GM19397 (cell line): ENCODE measurements at regions not wholly inside any gene's neighbourhood (a gene's known extent, or its start where the extent isn't known, plus 50 kb on each side); places are given as distances from the start of the nearest gene placed in this dataset.

Experiments used
- ATAC-seq: cut with Tn5 transposase; IDR thresholded peaks from one replicate; pipeline ENCODE4 v1.9.1; 2021; ENCODE audit warnings: mild to moderate bottlenecking, moderate library complexity; ENCODE audit not compliant: unreplicated experiment

DNA sequence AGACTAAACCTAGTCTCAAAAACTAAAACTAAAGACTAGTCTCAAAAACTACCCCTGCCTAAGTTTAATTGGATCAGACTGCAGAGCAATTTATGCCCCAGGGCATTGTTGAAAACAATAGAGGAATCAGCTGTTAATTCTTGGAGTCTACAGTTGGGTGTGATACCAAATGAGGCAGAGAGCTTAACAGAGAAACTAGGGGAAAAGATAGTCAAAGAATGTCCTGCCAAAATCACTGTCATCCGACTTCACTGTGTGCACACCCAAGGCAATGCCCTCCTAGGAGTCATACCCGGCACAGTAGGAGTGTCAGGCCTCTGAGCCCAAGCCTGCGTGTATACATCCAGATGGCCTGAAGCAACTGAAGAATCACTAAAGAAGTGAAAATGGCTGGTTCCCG is 90.5 kb upstream of the TOMM7 start:
- ATAC-seq, result no peak

DNA sequence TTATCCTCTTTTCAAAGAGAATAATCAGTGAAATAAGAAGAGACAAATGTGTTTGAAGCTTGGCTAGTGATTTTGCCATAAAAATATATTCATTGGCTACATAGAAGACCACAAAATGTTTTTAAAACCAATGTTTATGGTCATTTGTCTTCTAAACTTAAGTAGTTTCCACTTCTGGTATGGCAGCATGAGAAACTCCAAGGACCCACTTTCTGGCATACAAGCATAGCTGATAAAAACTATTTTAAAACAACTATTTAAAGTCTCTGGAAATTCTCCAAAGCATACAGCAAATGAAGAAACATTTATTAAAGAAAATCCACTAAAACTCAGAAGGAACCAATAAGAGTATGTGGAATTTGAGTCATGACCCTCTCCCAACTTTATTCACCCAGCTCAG is 89.2 kb upstream of the TOMM7 start:
- ATAC-seq, result no peak

DNA sequence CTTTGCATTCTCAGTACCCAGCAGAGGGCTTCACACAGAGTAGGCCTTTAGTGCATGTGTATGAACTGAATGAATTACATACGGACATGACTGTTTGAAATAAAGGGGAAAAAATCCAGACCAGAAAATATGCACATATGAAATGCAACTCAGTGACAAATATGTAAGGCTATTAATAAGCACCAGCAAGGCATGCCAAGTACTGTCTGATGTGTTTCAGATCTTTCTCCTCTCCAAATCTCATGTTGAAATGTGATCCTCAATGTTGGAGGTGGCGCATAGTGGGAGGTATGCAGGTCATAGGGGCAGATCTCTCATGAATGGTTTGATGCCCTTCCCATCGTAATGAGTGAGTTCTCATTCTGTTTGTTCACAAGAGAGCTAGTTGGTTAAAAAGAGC is 87.3 kb upstream of the TOMM7 start:
- ATAC-seq, result no peak

DNA sequence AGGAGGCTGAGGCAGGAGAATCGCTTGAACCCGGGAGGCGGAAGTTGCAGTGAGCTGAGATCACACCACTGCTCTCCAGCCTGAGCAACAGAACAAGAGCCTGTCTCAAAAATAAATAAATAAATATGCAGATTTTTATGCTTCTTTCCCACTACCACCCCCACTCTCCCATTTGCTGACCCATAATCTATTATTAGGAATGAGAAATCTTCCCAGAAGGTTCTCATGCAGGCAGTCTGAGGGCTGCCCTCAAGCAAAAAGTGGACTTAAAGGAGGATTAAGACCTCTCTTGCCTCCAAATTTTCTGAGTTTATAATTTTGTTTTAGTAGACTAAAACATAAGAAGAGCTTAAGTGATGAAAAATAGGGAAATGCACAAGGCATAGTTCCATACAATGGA is 85.2 kb upstream of the TOMM7 start:
- ATAC-seq, result no peak

DNA sequence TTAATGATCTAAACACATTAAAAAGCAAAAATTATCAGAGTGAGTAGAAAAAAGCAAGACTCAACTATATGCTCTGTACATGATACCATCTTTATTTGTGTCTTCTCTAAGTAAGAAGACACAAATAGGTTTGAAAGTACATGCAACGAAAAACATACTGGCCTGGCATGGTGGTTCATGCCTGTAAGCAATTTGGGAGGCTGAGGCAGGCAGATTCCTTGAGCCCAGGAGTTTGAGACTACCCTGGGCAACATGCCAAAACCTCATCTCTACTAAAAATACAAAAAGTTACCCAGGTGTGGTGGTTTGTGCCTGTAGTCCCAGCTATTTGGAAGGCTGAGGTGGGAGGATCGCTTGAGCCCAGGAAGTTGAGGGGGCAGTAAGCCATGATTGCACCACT is 78.1 kb upstream of the TOMM7 start:
- no peak for ATAC-seq

DNA sequence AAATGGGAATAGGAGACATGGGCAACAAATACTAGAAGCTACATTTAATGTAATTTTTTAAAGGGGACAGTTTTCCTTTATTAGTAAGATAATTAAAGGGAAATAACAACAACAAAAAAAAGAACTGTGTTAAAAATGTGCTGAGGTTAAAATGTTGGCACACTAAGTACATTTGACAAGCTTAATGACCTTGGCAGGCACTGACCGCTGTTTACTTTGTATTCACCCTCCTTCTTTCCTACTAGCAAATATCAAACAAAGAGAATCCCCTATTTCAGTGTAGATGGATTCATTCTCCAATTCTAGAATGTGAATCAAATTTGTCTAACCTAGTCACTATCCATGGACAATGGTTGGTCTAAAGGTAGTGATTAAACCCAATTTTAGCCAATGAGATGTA is 77.5 kb upstream of the TOMM7 start:
- no peak for ATAC-seq

- ATAC-seq, result no peak
These were observed 74.3 kb upstream of the TOMM7 start for GRCh38 chr7:22896917-22897316.

GRCh38 chr7:22895828-22896165 is 73.1 kb upstream of the TOMM7 start:
- ATAC-seq, result no peak

GRCh38 chr7:22895140-22895827 is 72.6 kb upstream of the TOMM7 start:
- no peak for ATAC-seq

DNA sequence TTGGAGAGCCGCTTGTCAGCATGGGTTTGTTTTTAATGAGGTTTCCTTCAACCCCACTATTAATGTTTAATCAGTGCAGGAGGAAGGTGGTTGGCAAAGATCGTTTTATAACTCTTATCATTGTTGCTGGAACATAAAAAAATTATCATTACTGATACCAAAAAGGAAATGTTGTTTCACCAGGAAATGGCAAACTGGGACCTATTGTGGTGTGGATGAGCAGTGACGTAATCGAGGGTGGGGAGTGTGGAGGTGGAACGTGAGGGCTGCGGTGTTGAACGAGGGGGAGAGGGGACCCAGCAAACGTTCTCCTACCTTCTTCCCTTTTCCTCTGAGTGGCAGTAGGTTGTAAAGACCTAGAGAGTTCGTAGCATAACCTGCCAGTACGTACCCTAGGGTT is 71.9 kb upstream of the TOMM7 start:
- ATAC-seq, result no peak

- no peak for ATAC-seq
These were observed 68.1 kb upstream of the TOMM7 start for GRCh38 chr7:22890773-22891172.

GRCh38 chr7:22885797-22886261 is 63.2 kb upstream of the TOMM7 start:
- ATAC-seq, result peak; percentile 83

GRCh38 chr7:22884911-22885788 is 62.5 kb upstream of the TOMM7 start:
- peak; percentile 46 for ATAC-seq

- ATAC-seq, result no peak
These were observed 59.5 kb upstream of the TOMM7 start for GRCh38 chr7:22882106-22882505.

DNA sequence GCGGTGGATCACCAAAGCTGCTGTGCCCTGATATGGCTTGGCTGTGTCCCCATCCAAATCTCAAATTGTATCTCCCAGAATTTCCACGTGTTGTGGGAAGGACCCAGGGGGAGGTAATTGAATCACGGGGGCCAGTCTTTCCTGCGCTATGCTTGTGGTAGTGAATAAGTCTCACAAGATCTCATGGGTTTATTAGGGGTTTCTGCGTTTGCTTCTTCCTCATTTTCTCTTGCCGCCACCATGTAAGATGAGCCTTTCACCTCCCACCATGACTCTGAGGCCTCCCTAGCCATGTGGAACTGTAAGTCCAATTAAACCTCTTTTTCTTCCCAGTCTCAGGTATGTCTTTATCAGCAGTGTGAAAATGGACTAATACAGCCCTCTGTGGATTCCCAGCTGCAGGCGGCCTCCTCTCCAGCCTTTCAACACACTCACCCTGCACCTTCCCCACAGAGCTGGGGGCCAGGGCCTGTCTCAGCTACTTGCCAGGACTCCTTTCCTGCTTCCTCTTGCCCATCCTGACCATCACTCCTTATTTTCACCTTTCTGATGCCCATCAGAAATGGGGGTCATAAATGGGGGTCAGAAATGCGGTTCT is 57.2 kb upstream of the TOMM7 start:
- no peak for ATAC-seq

DNA sequence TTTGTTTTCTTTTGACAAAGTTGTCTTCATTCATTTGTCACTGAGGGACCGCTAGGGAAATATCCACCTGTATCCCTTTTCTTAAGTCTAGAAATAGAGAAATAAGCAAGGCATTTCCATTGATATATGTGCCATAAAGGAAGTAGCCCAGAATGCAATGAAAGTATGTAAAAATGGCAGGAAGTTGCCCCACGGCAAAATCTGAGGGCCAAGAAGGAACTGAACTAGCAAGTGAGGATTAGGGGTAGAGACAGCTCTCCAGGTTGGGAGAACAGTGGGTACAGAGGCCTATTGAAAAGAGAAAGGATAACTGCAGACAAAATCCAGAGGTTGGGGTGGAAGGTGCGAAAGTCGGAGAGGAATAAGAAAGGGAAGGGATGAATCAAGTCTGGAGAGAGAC is 56.6 kb upstream of the TOMM7 start:
- ATAC-seq, result no peak

GRCh38 chr7:22876986-22877729 is 54.5 kb upstream of the TOMM7 start:
- ATAC-seq, result no peak

- ATAC-seq, result no peak
These were observed 52.8 kb upstream of the TOMM7 start for GRCh38 chr7:22875470-22875869.

GRCh38 chr7:22874904-22875303 is 52.3 kb upstream of the TOMM7 start:
- no peak for ATAC-seq
